ENCODE measurements at regions not wholly inside any gene's neighbourhood (a gene's known extent, or its start where the extent isn't known, plus 50 kb on each side); places are given as distances from the start of the nearest gene placed in this dataset.

DNA sequence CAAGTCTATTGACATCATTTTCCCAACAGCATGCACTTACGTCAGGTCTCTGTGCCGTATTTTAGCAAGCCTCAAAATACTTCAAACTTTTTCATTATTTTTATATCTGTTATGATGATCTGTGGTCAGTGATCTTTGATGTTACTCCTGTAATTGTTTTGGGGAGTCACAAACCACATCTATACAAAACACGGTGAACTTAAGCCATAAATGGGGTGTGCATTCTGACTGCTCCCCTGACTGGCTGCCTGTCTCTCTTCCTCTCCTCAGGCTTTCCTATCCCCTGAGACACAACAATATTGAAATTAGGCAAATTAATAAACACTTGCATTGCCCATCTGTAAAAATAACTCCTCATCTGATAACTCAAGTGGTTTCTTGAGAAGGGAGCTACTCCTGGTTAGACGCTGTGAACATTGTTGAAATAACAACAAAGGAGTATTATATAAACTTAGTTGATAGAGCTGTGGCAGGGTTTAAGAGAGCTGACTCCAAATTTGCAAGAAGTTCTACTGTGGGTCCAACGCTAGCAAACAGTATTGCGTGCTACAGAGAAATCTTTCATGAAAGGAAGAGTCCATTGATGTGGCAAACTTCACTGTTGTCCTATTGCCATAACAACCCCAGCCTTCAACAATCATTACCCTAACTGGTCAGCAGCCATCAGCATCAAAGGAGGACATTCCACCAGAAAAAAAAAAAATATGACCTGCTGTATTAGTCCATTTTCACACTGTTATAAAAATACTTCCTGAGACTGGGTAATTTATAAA lies 105.8 kb upstream of the DSCAM start:
- TF ChIP-seq, protein P1, sequence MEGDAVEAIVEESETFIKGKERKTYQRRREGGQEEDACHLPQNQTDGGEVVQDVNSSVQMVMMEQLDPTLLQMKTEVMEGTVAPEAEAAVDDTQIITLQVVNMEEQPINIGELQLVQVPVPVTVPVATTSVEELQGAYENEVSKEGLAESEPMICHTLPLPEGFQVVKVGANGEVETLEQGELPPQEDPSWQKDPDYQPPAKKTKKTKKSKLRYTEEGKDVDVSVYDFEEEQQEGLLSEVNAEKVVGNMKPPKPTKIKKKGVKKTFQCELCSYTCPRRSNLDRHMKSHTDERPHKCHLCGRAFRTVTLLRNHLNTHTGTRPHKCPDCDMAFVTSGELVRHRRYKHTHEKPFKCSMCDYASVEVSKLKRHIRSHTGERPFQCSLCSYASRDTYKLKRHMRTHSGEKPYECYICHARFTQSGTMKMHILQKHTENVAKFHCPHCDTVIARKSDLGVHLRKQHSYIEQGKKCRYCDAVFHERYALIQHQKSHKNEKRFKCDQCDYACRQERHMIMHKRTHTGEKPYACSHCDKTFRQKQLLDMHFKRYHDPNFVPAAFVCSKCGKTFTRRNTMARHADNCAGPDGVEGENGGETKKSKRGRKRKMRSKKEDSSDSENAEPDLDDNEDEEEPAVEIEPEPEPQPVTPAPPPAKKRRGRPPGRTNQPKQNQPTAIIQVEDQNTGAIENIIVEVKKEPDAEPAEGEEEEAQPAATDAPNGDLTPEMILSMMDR (IDR thresholded peaks at IDR 0.05), result no peak
- TF ChIP-seq POLR2A (IDR thresholded peaks at IDR 0.05), result no peak
